ENCODE measurements at regions not wholly inside any gene's neighbourhood (a gene's known extent, or its start where the extent isn't known, plus 50 kb on each side); places are given as distances from the start of the nearest gene placed in this dataset.
A peak's percentile ranks its signal among the peaks of the same experiment; 100 is the strongest.
"Not testable (repeated sequence)": the region's sequence is repeated elsewhere in the genome, so short reads cannot be mapped to it uniquely, and the experiment has no call there.

GRCh38 chr5:124612023-124612422 lies 134.4 kb downstream of the ZNF608 start:
- intact Hi-C loops (cut with DNase I) = no loop called here
- H3K9me3 ChIP-seq = peaks cover 0 to 4% (median 0%) of the 10 kb centered on the region in 12 donors
- ATAC-seq (peak in 2 of 4 donors; percentile 34 to 46), DNase-seq (no peak)
- no peak overlapping the region for H3K27ac ChIP-seq
- TF ChIP-seq CTCF (IDR thresholded peaks at IDR 0.05) (no peak), POLR2A (IDR thresholded peaks at IDR 0.05) (no peak)
- peaks cover 0 to 3% (median 0%) of the 10 kb centered on the region in 12 donors for H3K4me1 ChIP-seq
- 39 to 61% (median 47%) methylated on average over 7 of the region's 7 CpGs for WGBS, 4 donors
- H3K36me3 ChIP-seq = no peaks in the 10 kb centered on the region
- H3K4me3 ChIP-seq = no peak overlapping the region
- H3K27me3 ChIP-seq = no peaks in the 10 kb centered on the region

- H3K27ac ChIP-seq; ATAC-seq; H3K4me1 ChIP-seq; intact Hi-C loops (cut with DNase I); DNase-seq; H3K9me3 ChIP-seq; H3K36me3 ChIP-seq; H3K4me3 ChIP-seq; H3K27me3 ChIP-seq: not testable (repeated sequence)
- 97 to 100% (median 98%) methylated on average over 1 of the region's 1 CpG for WGBS, 4 donors
Observed at GRCh38 chr5:124611262-124611661, 135.2 kb downstream of the ZNF608 start.

- not testable (repeated sequence) for H3K36me3 ChIP-seq, DNase-seq, H3K27me3 ChIP-seq, H3K4me3 ChIP-seq, H3K27ac ChIP-seq, H3K9me3 ChIP-seq, ATAC-seq
- intact Hi-C loops (cut with DNase I) = loop anchor here in 2 of 10 donors (5.0 kb wide), 2 partner anchors 133 to 138 kb away; partner anchors contain the start of gene ZNF608 (in 1 of the 2)
- peaks cover 0 to 20% (median 14%) of the 10 kb centered on the region in 12 donors for H3K4me1 ChIP-seq
- WGBS, 4 donors = 78 to 93% (median 86%) methylated on average over 1 of the region's 1 CpG
Observed at GRCh38 chr5:124609685-124610084, 136.8 kb downstream of the ZNF608 start.

GRCh38 chr5:124606543-124606942 lies 139.9 kb downstream of the ZNF608 start:
- H3K27me3 ChIP-seq = no peaks in the 10 kb centered on the region
- ATAC-seq (no peak), DNase-seq (no peak)
- peak overlapping the region in 1 of 12 donors; percentile 68 for H3K27ac ChIP-seq
- TF ChIP-seq CTCF (IDR thresholded peaks at IDR 0.05) = no peak
- TF ChIP-seq POLR2A (IDR thresholded peaks at IDR 0.05) = no peak
- H3K4me1 ChIP-seq = peaks cover 0 to 27% (median 20%) of the 10 kb centered on the region in 12 donors
- no peaks in the 10 kb centered on the region for H3K36me3 ChIP-seq
- intact Hi-C loops (cut with DNase I) = loop anchor here in 2 of 10 donors (5.0 kb wide), 2 partner anchors 136 to 141 kb away; partner anchors contain the start of gene ZNF608 (in 1 of the 2)
- peaks cover 0 to 4% (median 0%) of the 10 kb centered on the region in 12 donors for H3K9me3 ChIP-seq
- 93 to 100% (median 97%) methylated on average over 2 of the region's 2 CpGs for WGBS, 4 donors
- no peak overlapping the region for H3K4me3 ChIP-seq

- Histone ChIP-seq H3K9me3 (peaks cover 0 to under 1% (median 0%) of the 10 kb centered on the region in 12 donors), H3K4me1 (peaks cover 0 to 27% (median 20%) of the 10 kb centered on the region in 12 donors), H3K36me3 (no peaks in the 10 kb centered on the region), H3K27ac (peak overlapping the region in 9 of 12 donors; percentile 9 to 68 (median 55)), H3K27me3 (no peaks in the 10 kb centered on the region), H3K4me3 (no peak overlapping the region)
- 66 to 70% (median 68%) methylated on average over 2 of the region's 2 CpGs for WGBS, 4 donors
- no peak for DNase-seq
- TF ChIP-seq POLR2A (IDR thresholded peaks at IDR 0.05) (no peak), CTCF (IDR thresholded peaks at IDR 0.05) (no peak)
- no peak for ATAC-seq
- intact Hi-C loops (cut with DNase I) = loop anchor here in 2 of 10 donors (5.0 kb wide), 2 partner anchors 136 to 141 kb away; partner anchors contain the start of gene ZNF608 (in 1 of the 2)
Observed at GRCh38 chr5:124606093-124606492, 140.3 kb downstream of the ZNF608 start.
